ENCODE measurements at regions not wholly inside any gene's neighbourhood (a gene's known extent, or its start where the extent isn't known, plus 50 kb on each side); places are given as distances from the start of the nearest gene placed in this dataset.
A peak's percentile ranks its signal among the peaks of the same experiment; 100 is the strongest.
"Not testable (repeated sequence)": the region's sequence is repeated elsewhere in the genome, so short reads cannot be mapped to it uniquely, and the experiment has no call there.

GRCh38 chr3:165603196-165603595 lies 234.0 kb downstream of the BCHE start:
- Histone ChIP-seq H3K27ac (no peak overlapping the region), H3K4me3 (no peak overlapping the region), H3K27me3 (no peaks in the 10 kb centered on the region), H3K9me3 (no peaks in the 10 kb centered on the region), H3K4me1 (peaks cover 0 to 9% (median 1%) of the 10 kb centered on the region in 4 donors), H3K36me3 (no peaks in the 10 kb centered on the region)
- no peak for DNase-seq
- intact Hi-C loops (cut with DNase I), result no loop called here
- WGBS, 2 donors, result 85 to 86% methylated on average over 2 of the region's 2 CpGs
- no peak for TF ChIP-seq POLR2AphosphoS5 (IDR thresholded peaks at IDR 0.05)
- no peak for TF ChIP-seq CTCF (IDR thresholded peaks at IDR 0.05)
- TF ChIP-seq POLR2A (IDR thresholded peaks at IDR 0.05), result no peak
- no peak for TF ChIP-seq EP300 (IDR thresholded peaks at IDR 0.05)

- intact Hi-C loops (cut with DNase I); DNase-seq: not testable (repeated sequence)
These were observed 264.7 kb downstream of the BCHE start for GRCh38 chr3:165572566-165572965.

GRCh38 chr3:165568907-165569462 lies 268.2 kb downstream of the BCHE start:
- WGBS, 2 donors, result 44 to 54% methylated on average over 1 of the region's 1 CpG
- TF ChIP-seq POLR2A (IDR thresholded peaks at IDR 0.05), result no peak
- no peak for TF ChIP-seq CTCF (IDR thresholded peaks at IDR 0.05)
- TF ChIP-seq EP300 (IDR thresholded peaks at IDR 0.05), result no peak
- TF ChIP-seq POLR2AphosphoS5 (IDR thresholded peaks at IDR 0.05), result no peak
- intact Hi-C loops (cut with DNase I), result no loop called here
- Histone ChIP-seq H3K27me3 (no peaks in the 10 kb centered on the region), H3K4me1 (no peaks in the 10 kb centered on the region), H3K36me3 (no peaks in the 10 kb centered on the region), H3K4me3 (no peak overlapping the region), H3K27ac (no peak overlapping the region), H3K9me3 (peaks cover 0 to 3% (median 0%) of the 10 kb centered on the region in 4 donors)
- DNase-seq, result no peak

More at GRCh38 chr3:165572566-165572965, 264.7 kb downstream of the BCHE start:
- not testable (repeated sequence) for H3K4me3 ChIP-seq, H3K27me3 ChIP-seq, H3K4me1 ChIP-seq, H3K9me3 ChIP-seq, H3K27ac ChIP-seq, H3K36me3 ChIP-seq
- WGBS, 2 donors, result 88 to 94% methylated on average over 13 of the region's 13 CpGs

- TF ChIP-seq CTCF (IDR thresholded peaks at IDR 0.05), result no peak
- TF ChIP-seq POLR2A (IDR thresholded peaks at IDR 0.05), result no peak
- no peak for TF ChIP-seq EP300 (IDR thresholded peaks at IDR 0.05)
- TF ChIP-seq POLR2AphosphoS5 (IDR thresholded peaks at IDR 0.05), result no peak
- no peak overlapping the region for H3K27ac ChIP-seq
- no peaks in the 10 kb centered on the region for H3K9me3 ChIP-seq
- H3K36me3 ChIP-seq, result no peaks in the 10 kb centered on the region
- no peaks in the 10 kb centered on the region for H3K27me3 ChIP-seq
- intact Hi-C loops (cut with DNase I), result no loop called here
- no peak overlapping the region for H3K4me3 ChIP-seq
- DNase-seq, result no peak
- 83 to 90% methylated on average over 2 of the region's 2 CpGs for WGBS, 2 donors
- H3K4me1 ChIP-seq, result no peaks in the 10 kb centered on the region
These were observed 281.4 kb downstream of the BCHE start for GRCh38 chr3:165555785-165556184.

GRCh38 chr3:165553371-165553770 lies 283.9 kb downstream of the BCHE start:
- no peaks in the 10 kb centered on the region for H3K36me3 ChIP-seq
- intact Hi-C loops (cut with DNase I), result no loop called here
- H3K27ac ChIP-seq, result no peak overlapping the region
- WGBS, 2 donors, result 85 to 93% methylated on average over 3 of the region's 3 CpGs
- peaks cover 0 to 5% (median 0%) of the 10 kb centered on the region in 4 donors for H3K4me1 ChIP-seq
- no peaks in the 10 kb centered on the region for H3K9me3 ChIP-seq
- no peak for DNase-seq
- no peak for TF ChIP-seq EP300 (IDR thresholded peaks at IDR 0.05)
- H3K27me3 ChIP-seq, result no peaks in the 10 kb centered on the region
- H3K4me3 ChIP-seq, result no peak overlapping the region

GRCh38 chr3:165549665-165550064 lies 287.6 kb downstream of the BCHE start:
- Histone ChIP-seq H3K4me3 (no peak overlapping the region), H3K27ac (no peak overlapping the region), H3K36me3 (no peaks in the 10 kb centered on the region), H3K27me3 (no peaks in the 10 kb centered on the region), H3K9me3 (no peaks in the 10 kb centered on the region), H3K4me1 (peaks cover 0 to 5% (median 0%) of the 10 kb centered on the region in 4 donors)
- TF ChIP-seq EP300 (IDR thresholded peaks at IDR 0.05), result no peak
- TF ChIP-seq POLR2A (IDR thresholded peaks at IDR 0.05), result no peak
- TF ChIP-seq CTCF (IDR thresholded peaks at IDR 0.05), result no peak
- no peak for TF ChIP-seq POLR2AphosphoS5 (IDR thresholded peaks at IDR 0.05)
- DNase-seq, result peak; percentile 55
- intact Hi-C loops (cut with DNase I), result no loop called here
- 74 to 76% methylated on average over 5 of the region's 5 CpGs for WGBS, 2 donors
